HS-5 (cell line): ENCODE measurements at regions not wholly inside any gene's neighbourhood (a gene's known extent, or its start where the extent isn't known, plus 50 kb on each side); places are given as distances from the start of the nearest gene placed in this dataset.
A peak's percentile ranks its signal among the peaks of the same experiment; 100 is the strongest.
"Not testable (repeated sequence)": the region's sequence is repeated elsewhere in the genome, so short reads cannot be mapped to it uniquely, and the experiment has no call there.

Experiments
- DNase-seq: peaks from one replicate; pipeline ENCODE4 v3.0.0-alpha.2; 2012; ENCODE audit warnings: low read depth

GRCh38 chr9:104269996-104270963, 176.2 kb downstream of the SMC2 start:
- DNase-seq, result no peak

GRCh38 chr9:104276709-104277245, 182.7 kb downstream of the SMC2 start:
- peak; percentile 80 for DNase-seq

- DNase-seq, result no peak
Measured at GRCh38 chr9:104278929-104279496, 184.9 kb downstream of the SMC2 start.

GRCh38 chr9:104279535-104280177, 185.5 kb downstream of the SMC2 start:
- DNase-seq, result peak; percentile 64

GRCh38 chr9:104280178-104280560, 186.1 kb downstream of the SMC2 start:
- no peak for DNase-seq

- DNase-seq, result no peak
Measured at GRCh38 chr9:104280711-104281110, 186.6 kb downstream of the SMC2 start.

- DNase-seq, result no peak
Measured at GRCh38 chr9:104286187-104286586, 192.1 kb downstream of the SMC2 start.

GRCh38 chr9:104286799-104287198, 192.7 kb downstream of the SMC2 start:
- peak; percentile 39 for DNase-seq

GRCh38 chr9:104287253-104287878, 193.3 kb downstream of the SMC2 start:
- no peak for DNase-seq

GRCh38 chr9:104293877-104294276, 199.8 kb downstream of the SMC2 start:
- no peak for DNase-seq

- DNase-seq, result no peak
Measured at GRCh38 chr9:104300124-104300523, 203.9 kb upstream of the OR13F1 start.

GRCh38 chr9:104301755-104302154, 202.3 kb upstream of the OR13F1 start:
- no peak for DNase-seq

GRCh38 chr9:104302775-104303174, 201.3 kb upstream of the OR13F1 start:
- no peak for DNase-seq

- no peak for DNase-seq
Measured at GRCh38 chr9:104304925-104305324, 199.1 kb upstream of the OR13F1 start.

- no peak for DNase-seq
Measured at GRCh38 chr9:104313396-104314110, 190.5 kb upstream of the OR13F1 start.

GRCh38 chr9:104316201-104317009, 187.7 kb upstream of the OR13F1 start:
- not testable (repeated sequence) for DNase-seq

GRCh38 chr9:104319198-104319597, 184.9 kb upstream of the OR13F1 start:
- DNase-seq, result no peak

- no peak for DNase-seq
Measured at GRCh38 chr9:104319685-104320084, 184.4 kb upstream of the OR13F1 start.

- DNase-seq, result no peak
Measured at GRCh38 chr9:104322596-104322995, 181.5 kb upstream of the OR13F1 start.

GRCh38 chr9:104323967-104324694, 179.9 kb upstream of the OR13F1 start:
- not testable (repeated sequence) for DNase-seq
